ENCODE measurements at regions not wholly inside any gene's neighbourhood (a gene's known extent, or its start where the extent isn't known, plus 50 kb on each side); places are given as distances from the start of the nearest gene placed in this dataset.

DNA sequence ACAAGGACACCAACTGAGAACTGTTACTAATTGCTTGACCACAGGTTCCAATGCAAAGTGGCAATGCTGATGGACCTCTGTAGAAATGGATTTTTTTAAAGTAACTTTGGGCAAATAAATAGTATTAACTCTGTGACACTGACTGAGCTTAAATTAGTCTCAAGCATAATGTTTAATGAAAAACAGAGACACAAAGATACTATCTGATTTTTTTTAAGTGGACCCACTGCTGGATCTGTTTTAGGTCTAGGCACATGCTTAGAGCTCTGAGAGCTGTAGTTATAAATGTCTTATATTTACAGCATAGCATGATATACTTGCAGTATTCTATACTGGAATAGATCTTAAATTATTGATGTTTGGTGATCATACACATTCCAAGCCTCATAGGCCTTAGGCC lies 481.6 kb upstream of the LRRC7 start:
- TF ChIP-seq, protein P1, sequence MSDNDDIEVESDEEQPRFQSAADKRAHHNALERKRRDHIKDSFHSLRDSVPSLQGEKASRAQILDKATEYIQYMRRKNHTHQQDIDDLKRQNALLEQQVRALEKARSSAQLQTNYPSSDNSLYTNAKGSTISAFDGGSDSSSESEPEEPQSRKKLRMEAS (IDR thresholded peaks at IDR 0.05; ENCODE audit: low read depth): no peak
- TF ChIP-seq POLR2AphosphoS5 (IDR thresholded peaks at IDR 0.05; ENCODE audit: low read depth, low read length) (no peak), TAF1 (IDR thresholded peaks at IDR 0.05; ENCODE audit: borderline replicate concordance, low read depth, low read length) (no peak), ELF1 (IDR thresholded peaks at IDR 0.05) (no peak), MEF2A (IDR thresholded peaks at IDR 0.05; ENCODE audit: borderline replicate concordance, low read depth) (no peak), JUND (IDR thresholded peaks at IDR 0.05) (no peak), RAD21 (IDR thresholded peaks at IDR 0.05; ENCODE audit: low read length) (0 out of 2 replicates have a peak, but pooled peaks have one; percentile 8), FOXJ3 (CRISPR knock-in tag; IDR thresholded peaks at IDR 0.05) (no peak)
- TF ChIP-seq, protein P2, sequence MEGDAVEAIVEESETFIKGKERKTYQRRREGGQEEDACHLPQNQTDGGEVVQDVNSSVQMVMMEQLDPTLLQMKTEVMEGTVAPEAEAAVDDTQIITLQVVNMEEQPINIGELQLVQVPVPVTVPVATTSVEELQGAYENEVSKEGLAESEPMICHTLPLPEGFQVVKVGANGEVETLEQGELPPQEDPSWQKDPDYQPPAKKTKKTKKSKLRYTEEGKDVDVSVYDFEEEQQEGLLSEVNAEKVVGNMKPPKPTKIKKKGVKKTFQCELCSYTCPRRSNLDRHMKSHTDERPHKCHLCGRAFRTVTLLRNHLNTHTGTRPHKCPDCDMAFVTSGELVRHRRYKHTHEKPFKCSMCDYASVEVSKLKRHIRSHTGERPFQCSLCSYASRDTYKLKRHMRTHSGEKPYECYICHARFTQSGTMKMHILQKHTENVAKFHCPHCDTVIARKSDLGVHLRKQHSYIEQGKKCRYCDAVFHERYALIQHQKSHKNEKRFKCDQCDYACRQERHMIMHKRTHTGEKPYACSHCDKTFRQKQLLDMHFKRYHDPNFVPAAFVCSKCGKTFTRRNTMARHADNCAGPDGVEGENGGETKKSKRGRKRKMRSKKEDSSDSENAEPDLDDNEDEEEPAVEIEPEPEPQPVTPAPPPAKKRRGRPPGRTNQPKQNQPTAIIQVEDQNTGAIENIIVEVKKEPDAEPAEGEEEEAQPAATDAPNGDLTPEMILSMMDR (IDR thresholded peaks at IDR 0.05): no peak
- TF ChIP-seq, protein P3, sequence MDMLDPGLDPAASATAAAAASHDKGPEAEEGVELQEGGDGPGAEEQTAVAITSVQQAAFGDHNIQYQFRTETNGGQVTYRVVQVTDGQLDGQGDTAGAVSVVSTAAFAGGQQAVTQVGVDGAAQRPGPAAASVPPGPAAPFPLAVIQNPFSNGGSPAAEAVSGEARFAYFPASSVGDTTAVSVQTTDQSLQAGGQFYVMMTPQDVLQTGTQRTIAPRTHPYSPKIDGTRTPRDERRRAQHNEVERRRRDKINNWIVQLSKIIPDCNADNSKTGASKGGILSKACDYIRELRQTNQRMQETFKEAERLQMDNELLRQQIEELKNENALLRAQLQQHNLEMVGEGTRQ (IDR thresholded peaks at IDR 0.05; ENCODE audit: borderline replicate concordance, low read depth, low read length): no peak
- TF ChIP-seq, protein P4, sequence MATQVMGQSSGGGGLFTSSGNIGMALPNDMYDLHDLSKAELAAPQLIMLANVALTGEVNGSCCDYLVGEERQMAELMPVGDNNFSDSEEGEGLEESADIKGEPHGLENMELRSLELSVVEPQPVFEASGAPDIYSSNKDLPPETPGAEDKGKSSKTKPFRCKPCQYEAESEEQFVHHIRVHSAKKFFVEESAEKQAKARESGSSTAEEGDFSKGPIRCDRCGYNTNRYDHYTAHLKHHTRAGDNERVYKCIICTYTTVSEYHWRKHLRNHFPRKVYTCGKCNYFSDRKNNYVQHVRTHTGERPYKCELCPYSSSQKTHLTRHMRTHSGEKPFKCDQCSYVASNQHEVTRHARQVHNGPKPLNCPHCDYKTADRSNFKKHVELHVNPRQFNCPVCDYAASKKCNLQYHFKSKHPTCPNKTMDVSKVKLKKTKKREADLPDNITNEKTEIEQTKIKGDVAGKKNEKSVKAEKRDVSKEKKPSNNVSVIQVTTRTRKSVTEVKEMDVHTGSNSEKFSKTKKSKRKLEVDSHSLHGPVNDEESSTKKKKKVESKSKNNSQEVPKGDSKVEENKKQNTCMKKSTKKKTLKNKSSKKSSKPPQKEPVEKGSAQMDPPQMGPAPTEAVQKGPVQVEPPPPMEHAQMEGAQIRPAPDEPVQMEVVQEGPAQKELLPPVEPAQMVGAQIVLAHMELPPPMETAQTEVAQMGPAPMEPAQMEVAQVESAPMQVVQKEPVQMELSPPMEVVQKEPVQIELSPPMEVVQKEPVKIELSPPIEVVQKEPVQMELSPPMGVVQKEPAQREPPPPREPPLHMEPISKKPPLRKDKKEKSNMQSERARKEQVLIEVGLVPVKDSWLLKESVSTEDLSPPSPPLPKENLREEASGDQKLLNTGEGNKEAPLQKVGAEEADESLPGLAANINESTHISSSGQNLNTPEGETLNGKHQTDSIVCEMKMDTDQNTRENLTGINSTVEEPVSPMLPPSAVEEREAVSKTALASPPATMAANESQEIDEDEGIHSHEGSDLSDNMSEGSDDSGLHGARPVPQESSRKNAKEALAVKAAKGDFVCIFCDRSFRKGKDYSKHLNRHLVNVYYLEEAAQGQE (IDR thresholded peaks at IDR 0.05; ENCODE audit: low read depth, low read length): no peak

Data from SK-N-SH (cell line).